A673 (cell line): ENCODE measurements at regions not wholly inside any gene's neighbourhood (a gene's known extent, or its start where the extent isn't known, plus 50 kb on each side); places are given as distances from the start of the nearest gene placed in this dataset.

Source experiments
- BruUV-seq: library from RNA; stranded (reverse); fragments of 400-500 nt; replicated peaks from 2 replicates; lab custom pipeline; 2021; lab: Mats Ljungman, UMichigan
- CTCF ChIA-PET: fragments of 300-600 bp; sonication (Branson Sonifier 250); formaldehyde crosslinking; loops from one replicate; lab custom pipeline; 2022; ENCODE audit warnings: antibody characterized with exemption; lab: Charles Lee
- POLR2A ChIA-PET: fragments of 300-600 bp; sonication (Branson Sonifier 250); formaldehyde crosslinking; loops from one replicate; lab custom pipeline; 2022; ENCODE audit warnings: antibody characterized with exemption; ENCODE audit not compliant: low non-redundant PET; lab: Charles Lee
- DNase-seq: peaks from one replicate; pipeline ENCODE4 v3.0.0-alpha.2; 2015; ENCODE audit warnings: low spot score
- H3K27ac ChIP-seq: fragments of 200-600 bp; sonication (generic); 2 replicates; pipeline ENCODE4 v1.5.1; 2016; ENCODE audit warnings: mixed run types, low read depth, mild to moderate bottlenecking, mixed read lengths, antibody characterized with exemption, low read length; ENCODE audit not compliant: poor library complexity, severe bottlenecking
- H3K27me3 ChIP-seq: fragments of 200-600 bp; sonication (generic); replicated peaks from 2 replicates; pipeline ENCODE4 v1.6.1; 2017; ENCODE audit warnings: mixed run types, low read depth, mild to moderate bottlenecking, mixed read lengths, antibody characterized with exemption, low read length; ENCODE audit not compliant: insufficient read depth, poor library complexity
- H3K36me3 ChIP-seq: fragments of 200-600 bp; sonication (generic); 2 replicates; pipeline ENCODE4 v1.6.1; 2016; ENCODE audit warnings: mixed run types, mild to moderate bottlenecking, mixed read lengths, antibody characterized with exemption, low read length; ENCODE audit not compliant: insufficient read depth, poor library complexity, severe bottlenecking
- H3K4me1 ChIP-seq: fragments of 200-600 bp; sonication (generic); 2 replicates; pipeline ENCODE4 v1.6.1; 2017; ENCODE audit warnings: mixed run types, mild to moderate bottlenecking, mixed read lengths, antibody characterized with exemption, low read length; ENCODE audit not compliant: insufficient read depth, poor library complexity, severe bottlenecking
- H3K4me3 ChIP-seq: fragments of 200-600 bp; sonication (generic); 2 replicates; pipeline ENCODE4 v1.5.1; 2016; ENCODE audit warnings: low read depth, mixed run types, mild to moderate bottlenecking, mixed read lengths, low read length; ENCODE audit not compliant: poor library complexity, severe bottlenecking
- H3K9me3 ChIP-seq: fragments of 200-600 bp; sonication (generic); 2 replicates; pipeline ENCODE4 v1.6.1; 2016; ENCODE audit warnings: mixed run types, low read depth, mild to moderate bottlenecking, mixed read lengths, antibody characterized with exemption, low read length; ENCODE audit not compliant: poor library complexity, severe bottlenecking
- EZH2 ChIP-seq: fragments of 200-600 bp; sonication (generic); IDR thresholded peaks from 2 replicates; pipeline ENCODE4 v1.6.1; 2017; ENCODE audit warnings: borderline replicate concordance, low read depth, mild to moderate bottlenecking, mixed read lengths, antibody characterized with exemption, low read length; ENCODE audit not compliant: poor library complexity, severe bottlenecking
- intact Hi-C: fragments of 100-400 bp; cut with micrococcal nuclease; formaldehyde crosslinking; loops from one replicate; pipeline ENCODE4 v1.10.0; 2022; ENCODE audit not compliant: unreplicated experiment
- TF ChIP-seq, protein P1 (sequence below): fragments of 300-800, 200-600 bp; sonication (generic); conservative IDR thresholded peaks from 2 replicates; pipeline ENCODE4 v1.5.1; 2017; ENCODE audit warnings: low read depth, mild to moderate bottlenecking, antibody characterized with exemption, low read length, moderate library complexity, mixed read lengths

DNA sequence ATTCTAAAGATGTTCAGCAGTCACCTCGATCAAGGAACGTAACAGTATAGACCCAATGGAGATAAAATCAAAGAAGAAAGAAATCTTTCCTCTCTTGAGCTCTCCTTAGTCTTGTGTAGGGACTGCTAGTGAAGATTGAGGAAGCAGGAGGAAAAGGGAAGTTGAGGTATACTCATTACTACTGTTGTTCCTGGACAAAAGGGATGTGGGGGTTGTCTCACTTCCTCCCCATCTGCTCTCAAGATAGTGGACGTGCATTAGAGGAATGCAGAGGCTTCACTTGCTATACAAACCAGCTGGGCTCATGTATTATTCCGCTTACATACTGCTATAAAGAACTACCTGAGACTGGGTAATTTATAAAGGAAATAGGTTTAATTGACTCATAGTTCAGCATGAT is 208.9 kb upstream of the ARHGEF9 start:
- POLR2A ChIA-PET = no interaction called here

DNA sequence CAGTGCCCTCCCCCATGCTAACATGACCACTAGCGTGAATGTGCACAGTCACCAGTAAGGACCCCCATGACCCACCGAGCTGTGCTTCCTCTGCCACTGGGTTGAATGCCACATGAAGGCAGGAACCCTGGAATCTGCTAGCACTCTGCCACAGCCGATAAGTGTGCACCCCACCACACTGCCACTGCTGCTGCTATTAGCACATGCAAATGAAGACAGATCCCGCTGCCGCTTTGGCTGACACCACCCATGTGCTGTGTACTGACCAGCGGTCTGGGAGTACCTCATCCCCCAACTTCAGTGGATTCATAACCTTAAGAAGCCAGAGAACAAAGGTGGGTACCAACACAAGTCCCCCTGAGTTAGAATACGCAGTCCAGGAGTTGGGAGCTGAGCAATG is 200.9 kb upstream of the ARHGEF9 start:
- Histone ChIP-seq H3K9me3 (peaks cover 13% of the 10 kb centered on the region), H3K4me3 (no peak overlapping the region), H3K36me3 (no peaks in the 10 kb centered on the region), H3K27ac (no peak overlapping the region), H3K27me3 (no peaks in the 10 kb centered on the region), H3K4me1 (no peaks in the 10 kb centered on the region)
- ChIA-PET POLR2A (no interaction called here), CTCF (no interaction called here)
- intact Hi-C loops = no loop called here
- TF ChIP-seq, protein P1, sequence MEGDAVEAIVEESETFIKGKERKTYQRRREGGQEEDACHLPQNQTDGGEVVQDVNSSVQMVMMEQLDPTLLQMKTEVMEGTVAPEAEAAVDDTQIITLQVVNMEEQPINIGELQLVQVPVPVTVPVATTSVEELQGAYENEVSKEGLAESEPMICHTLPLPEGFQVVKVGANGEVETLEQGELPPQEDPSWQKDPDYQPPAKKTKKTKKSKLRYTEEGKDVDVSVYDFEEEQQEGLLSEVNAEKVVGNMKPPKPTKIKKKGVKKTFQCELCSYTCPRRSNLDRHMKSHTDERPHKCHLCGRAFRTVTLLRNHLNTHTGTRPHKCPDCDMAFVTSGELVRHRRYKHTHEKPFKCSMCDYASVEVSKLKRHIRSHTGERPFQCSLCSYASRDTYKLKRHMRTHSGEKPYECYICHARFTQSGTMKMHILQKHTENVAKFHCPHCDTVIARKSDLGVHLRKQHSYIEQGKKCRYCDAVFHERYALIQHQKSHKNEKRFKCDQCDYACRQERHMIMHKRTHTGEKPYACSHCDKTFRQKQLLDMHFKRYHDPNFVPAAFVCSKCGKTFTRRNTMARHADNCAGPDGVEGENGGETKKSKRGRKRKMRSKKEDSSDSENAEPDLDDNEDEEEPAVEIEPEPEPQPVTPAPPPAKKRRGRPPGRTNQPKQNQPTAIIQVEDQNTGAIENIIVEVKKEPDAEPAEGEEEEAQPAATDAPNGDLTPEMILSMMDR = no peak
- no peak for TF ChIP-seq EZH2
- no TSS peak for BruUV-seq
- no peak for DNase-seq

More for the DNA sequence above, 208.9 kb upstream of the ARHGEF9 start:
- H3K4me1 ChIP-seq = no peaks in the 10 kb centered on the region
- no peaks in the 10 kb centered on the region for H3K36me3 ChIP-seq
- no peak overlapping the region for H3K27ac ChIP-seq
- H3K4me3 ChIP-seq = no peak overlapping the region
- TF ChIP-seq, protein P1 = no peak
- TF ChIP-seq EZH2 = no peak
- no TSS peak for BruUV-seq
- intact Hi-C loops = no loop called here
- CTCF ChIA-PET = no interaction called here
- H3K9me3 ChIP-seq = peaks cover 4% of the 10 kb centered on the region
- H3K27me3 ChIP-seq = no peaks in the 10 kb centered on the region
- DNase-seq = no peak

DNA sequence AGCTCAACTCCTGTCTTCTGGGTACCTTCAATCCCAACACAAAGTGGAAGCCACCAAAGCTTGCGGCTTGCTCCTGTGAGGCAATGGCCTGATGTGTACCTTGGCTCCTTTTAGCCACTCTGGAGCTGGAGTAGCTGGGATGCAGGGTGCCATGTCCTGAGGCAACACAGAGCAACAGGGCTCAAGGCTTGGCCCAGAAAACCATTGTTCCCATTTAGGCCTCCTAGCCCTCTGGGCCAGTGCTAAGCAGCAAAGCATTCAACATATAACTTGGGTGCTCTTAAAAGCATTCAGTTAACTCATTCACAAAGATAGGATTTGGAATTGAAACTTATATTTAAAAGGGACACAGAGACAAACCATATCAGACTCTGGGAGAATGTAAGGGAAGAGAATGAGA is 194.5 kb upstream of the ARHGEF9 start:
- CTCF ChIA-PET = no interaction called here
- no peak overlapping the region for H3K27ac ChIP-seq
- no peak overlapping the region for H3K4me3 ChIP-seq
- peaks cover 34% of the 10 kb centered on the region for H3K9me3 ChIP-seq
- H3K4me1 ChIP-seq = no peaks in the 10 kb centered on the region
- POLR2A ChIA-PET = no interaction called here
- no peaks in the 10 kb centered on the region for H3K27me3 ChIP-seq
- no peaks in the 10 kb centered on the region for H3K36me3 ChIP-seq
- intact Hi-C loops = no loop called here
- DNase-seq = no peak
- TF ChIP-seq, protein P1 = no peak
- TF ChIP-seq EZH2 = no peak
- no TSS peak for BruUV-seq
